A172 (cell line): ENCODE measurements at regions not wholly inside any gene's neighbourhood (a gene's known extent, or its start where the extent isn't known, plus 50 kb on each side); places are given as distances from the start of the nearest gene placed in this dataset.
"Not testable (repeated sequence)": the region's sequence is repeated elsewhere in the genome, so short reads cannot be mapped to it uniquely, and the experiment has no call there.

ENCODE experiments used
- DNase-seq: peaks from one replicate; pipeline ENCODE4 v3.0.0-alpha.2; 2015; ENCODE audit warnings: low spot score

DNA sequence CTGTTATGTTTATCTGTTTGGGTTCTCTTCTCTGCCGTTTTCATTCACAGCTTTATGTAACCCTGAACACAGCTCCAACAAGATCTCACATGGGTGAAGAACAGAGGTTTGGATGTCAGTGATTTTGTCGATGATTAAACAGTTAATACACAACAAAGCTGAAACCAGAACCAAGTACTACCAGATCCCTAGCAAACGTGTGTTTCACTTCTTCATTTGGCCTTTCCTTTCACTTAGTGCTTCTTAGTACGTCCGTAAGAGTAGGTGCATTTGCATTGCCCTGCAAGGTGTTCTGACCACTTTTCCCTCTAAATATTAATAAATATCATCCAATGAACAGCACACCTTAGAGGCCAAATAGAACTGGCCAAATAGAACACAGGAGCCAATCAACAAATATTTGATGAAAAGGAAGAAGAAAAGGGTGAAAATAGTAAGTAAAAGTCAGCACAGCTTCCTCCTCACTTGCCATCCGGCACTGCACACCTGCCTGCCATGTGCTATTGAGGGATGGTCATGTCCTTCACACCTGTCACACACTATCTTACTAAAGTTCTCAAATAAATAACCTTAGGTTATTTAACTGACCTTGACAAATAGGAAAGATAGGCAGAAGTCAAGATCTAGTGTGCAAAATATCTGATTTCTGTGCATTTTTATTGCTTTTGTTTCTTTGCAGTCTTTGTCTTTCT is 252.6 kb upstream of the ANKRD30A start:
- DNase-seq: no peak

DNA sequence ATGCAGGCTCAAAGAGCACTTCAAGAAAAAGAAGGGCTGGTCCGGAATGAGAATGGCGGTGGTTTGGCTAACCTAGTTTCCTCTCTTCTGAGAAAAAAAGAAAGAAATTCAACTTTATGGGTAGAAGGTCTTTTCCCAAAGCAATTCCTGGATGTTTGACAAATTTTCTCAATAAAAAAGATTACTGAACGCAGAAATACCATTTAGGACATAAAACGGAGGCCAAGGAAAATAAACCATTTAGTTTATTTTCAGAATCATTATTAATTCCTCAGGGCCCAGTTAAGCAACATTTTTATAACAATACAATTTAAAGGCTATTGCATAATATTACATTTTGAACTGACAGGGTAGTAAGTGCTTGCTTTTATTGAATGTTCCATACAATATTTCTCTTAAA is 284.6 kb upstream of the ANKRD30A start:
- DNase-seq: no peak

DNA sequence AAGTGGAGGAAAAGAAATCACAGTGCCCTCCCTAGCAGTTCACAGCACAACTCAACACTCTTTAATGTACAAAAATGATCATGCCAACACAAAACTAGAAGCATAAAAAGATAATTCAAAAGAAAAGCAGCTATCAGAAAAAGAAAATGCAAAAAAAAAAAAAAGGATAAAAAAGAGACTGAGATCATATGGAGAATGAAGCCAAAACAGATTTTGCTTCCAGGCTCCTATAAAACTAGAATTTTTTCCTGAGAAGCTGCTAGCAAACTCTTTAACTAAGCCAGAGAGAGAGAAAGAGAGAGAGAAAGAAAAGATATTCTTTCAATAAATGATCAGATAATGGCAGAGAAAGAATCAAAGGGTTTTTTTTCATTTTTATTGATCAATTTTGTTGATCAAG is 288.0 kb upstream of the ANKRD30A start:
- no peak for DNase-seq

DNA sequence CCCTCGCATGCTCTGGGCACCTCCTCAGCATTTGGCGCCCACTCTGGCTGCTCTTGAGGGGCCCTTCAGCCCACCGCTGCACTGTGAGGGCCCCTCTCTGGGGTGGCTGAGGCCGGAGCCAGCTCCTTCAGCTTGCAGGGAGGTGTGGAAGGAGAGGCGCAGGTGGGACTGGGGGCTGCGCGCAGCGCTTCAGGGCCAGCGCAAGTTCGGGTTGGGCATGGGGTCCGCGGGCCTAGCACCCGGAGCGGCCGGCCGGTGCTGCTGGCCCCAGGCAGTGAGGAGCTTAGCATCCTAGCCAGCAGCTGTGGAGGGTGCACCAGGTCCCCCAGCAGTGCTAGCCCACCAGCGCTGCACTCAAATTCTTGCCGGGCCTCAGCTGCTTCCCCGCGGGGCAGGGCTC is 305.6 kb upstream of the ANKRD30A start:
- no peak for DNase-seq

DNA sequence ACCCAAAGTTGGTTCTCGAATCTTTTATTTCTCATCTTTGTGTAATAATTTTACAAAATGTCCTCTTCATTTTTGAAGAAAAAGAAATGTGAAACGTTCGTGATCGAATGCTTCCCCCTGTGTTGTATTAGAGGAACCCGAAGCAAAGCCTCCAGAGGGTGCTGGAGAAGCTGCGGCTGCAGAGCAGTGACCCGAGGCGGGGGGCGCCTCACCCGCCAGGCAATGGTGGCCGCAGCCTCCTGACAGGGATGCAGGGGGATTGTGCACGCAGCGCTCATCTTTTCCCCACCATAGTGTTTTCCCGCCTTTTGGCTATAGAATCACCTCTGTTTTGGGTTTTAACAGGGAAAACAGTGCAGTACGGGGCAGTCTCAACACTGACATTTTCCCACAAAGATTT is 307.5 kb upstream of the ANKRD30A start:
- no peak for DNase-seq

DNA sequence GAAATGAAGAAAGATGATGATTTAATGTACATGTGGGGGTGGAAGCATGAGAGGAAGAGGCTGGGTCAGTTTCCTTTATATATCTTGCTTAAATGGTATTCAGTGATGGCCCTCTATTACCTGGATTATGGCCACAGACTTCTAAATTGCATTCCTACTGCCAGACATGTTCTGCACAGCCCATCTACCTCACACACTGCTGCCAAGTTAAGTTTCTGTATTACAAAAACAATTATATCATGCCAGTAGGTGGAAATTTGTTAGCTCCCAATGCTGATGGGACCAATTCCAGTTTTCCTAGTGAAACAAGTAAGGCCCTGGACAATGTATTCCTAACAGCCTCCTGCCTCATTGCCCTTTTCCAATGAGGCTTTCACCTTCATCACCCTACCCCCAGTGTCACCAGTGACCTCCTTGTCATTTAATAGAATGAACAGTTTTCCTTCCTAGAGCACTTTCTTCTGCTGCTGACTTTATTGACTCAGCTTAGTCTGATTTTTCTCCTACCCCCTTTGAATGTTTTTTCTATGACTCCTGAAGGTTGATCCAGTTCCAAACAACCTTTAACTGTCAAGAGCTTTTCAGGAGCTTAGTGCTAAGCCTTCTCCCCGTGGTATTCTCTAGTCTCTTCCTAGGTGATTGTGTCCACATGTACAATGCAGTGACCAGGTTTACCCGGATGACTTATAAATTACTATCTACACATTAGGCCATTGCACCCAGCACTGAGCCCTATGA is 316.6 kb upstream of the ANKRD30A start:
- DNase-seq: no peak

DNA sequence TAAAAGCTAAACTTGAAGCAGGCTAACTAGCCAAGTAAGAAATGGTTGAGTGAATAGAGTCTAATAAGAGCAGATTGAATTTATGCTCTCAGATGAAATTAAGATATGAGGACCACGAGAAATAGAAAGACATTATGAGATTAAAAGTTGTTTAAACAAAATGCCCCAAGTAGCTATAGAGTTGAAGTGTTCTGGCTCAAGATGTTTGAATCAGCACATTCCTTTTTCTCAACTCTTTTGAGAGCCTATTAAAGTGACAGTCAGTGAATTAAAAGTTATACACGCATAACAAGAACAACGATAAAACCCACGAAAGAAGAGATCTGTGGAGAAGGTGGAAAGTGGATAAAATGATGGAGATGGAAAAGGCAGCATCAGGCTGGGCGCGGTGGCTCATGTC is 322.2 kb upstream of the ANKRD30A start:
- DNase-seq: no peak

DNA sequence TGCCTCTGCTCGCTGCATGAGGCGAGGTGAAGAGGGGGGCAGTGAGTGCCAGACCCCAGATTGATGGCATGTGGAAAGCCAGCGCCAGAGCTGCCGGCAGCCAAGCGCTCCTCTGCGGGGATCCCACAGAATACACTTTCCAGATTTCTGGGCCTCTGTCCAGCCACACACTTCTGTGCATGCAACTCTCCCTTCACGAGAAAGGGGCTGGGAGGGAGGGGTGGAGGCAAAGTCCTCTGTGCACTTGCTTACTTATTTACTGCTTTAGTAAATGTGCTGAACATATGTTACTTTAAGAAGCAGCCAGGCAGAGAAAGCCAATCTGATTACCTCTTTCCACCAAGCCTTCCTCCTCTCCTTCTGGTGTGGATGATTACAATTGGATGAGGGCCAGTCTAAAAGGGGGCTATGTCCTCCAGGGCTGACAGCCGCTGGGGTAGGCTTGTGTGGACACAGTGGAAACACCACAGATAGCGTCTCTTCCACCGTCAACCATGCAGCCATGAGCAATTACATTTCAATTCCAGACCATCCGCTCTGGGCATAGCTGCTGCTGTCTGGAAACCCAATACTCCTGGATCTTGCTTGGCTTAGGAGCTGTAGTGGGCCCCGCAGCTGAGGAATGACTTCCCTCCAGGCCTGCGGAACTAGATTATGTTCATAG is 322.8 kb upstream of the ANKRD30A start:
- no peak for DNase-seq

DNA sequence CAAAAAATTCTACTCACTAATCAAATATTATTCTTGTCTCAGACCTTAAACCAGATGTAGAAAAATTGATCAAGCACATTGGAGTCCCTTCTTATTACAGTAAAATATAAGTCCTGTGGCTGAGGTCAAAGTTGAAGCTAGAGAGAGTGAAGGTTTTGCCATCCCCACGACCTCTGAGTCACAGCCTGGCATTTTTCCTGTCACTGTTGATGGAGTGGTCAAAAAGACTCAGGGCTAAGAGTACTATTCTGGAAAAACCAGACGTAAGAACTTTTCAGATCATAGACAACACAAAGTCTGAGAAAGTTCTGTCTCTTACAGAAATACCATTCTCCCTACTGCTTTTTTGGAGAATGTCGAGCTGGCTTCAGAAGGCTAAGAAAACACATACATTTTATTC is 323.7 kb upstream of the ANKRD30A start:
- DNase-seq: no peak

DNA sequence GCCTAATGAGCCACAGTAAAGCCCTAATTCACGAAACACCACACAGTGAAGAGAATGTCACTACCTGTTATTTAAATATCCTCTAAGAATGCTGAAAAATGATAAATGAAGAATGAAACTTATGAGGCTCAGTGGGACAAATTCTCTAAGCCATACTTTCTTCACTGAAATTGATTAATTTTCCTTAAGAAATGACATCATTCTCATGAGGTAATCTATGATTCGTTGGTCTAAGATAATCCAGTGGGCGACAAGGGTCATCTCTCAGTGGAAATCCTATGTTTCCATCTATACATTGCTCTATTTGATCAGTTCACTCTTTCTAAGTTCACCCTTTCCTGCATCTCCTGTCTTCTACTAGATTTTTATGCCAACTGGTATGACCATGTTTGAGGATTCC is 330.4 kb upstream of the ANKRD30A start:
- no peak for DNase-seq

DNA sequence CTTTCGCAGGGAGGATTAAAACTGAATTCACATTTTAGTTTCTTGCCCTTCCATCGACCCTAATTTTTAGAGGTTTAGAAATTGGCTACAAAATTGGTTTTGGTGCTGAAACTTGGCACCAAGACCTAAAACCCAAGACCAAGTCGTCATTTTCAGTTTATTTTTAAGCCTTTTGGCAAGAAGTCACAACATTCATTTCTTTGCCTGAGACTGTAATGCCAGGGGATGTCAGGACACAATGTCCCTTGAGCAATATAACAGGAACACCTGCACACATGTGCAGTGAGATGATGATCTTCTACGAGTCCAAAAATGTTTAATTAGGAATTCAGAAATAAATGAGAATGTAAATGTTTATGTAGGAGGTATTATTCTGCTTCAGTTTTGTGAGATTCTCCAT is 335.4 kb upstream of the ANKRD30A start:
- DNase-seq: no peak

DNA sequence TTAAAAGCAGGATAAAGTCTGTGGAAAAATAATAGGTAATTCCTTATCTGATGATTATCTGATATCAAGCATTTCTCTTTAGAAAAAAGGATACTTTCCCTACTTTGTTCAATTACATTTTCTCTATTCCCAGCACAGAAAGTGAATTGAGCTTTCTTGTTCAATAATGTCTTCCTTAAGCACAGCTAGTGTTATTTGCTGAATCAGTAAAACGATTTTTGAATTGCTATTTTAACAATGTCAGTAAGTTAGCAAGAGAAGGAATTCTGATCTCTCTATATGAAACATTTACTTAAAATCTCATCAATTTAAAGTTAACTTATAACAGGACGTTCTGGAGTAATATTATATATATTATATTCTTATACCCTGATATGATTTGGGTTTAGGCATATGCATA is 337.2 kb upstream of the ANKRD30A start:
- no peak for DNase-seq

DNA sequence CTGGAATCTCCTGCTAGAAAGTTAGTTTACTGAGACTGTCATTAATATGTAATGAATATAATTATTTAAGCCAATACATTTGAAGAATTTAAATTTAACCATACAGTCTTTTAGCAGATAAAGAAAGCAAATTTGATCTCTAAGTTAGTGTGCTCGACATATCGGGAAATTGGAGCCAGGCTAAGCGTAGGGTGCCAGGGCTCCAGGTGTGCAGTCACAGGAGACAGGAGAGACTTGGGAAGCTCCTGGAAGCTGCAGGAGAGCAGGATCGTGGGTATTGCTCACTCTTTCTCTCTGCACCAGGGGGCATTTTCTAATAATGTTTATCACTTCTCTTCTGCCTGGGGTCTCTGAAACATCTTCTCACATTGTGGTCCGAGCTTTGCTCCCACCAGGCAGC is 342.0 kb upstream of the ANKRD30A start:
- no peak for DNase-seq

DNA sequence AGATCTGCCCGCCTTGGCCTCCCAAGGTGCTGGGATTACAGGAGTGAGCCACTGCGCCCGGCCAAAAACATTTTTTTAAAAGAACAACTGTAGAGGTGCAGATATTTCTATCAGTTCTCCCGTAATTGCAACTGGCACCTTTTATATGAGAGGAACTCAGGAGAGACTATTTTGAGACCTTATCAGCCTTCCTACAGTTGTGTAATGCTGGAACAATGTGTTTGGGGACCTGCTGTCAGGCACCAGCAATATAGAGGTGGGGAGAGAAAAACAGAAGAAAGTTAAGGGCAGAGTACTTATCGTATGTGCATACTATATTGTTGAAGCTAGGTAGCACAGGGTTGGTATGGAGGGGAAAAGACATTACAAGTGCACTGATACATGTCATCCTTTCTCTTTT is 343.8 kb upstream of the ANKRD30A start:
- no peak for DNase-seq

DNA sequence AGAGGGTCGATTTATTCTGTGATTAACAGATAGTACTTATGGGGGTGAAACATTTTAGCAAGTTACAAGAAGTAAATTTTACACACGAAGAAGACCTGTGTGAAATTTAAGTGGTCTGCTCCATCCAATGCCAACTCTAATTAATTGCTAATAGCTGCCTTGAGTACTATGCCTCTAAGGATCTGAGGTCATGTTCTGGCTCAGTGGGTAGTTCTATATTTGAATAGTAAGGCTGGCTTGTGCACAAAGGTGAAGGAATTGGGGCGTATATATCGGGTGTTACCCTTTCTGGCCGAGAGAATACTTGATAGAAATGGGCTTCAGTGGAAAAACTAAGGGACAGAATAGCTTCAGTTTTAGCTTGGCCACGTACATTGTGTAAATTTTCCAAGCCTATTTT is 345.2 kb upstream of the ANKRD30A start:
- no peak for DNase-seq

DNA sequence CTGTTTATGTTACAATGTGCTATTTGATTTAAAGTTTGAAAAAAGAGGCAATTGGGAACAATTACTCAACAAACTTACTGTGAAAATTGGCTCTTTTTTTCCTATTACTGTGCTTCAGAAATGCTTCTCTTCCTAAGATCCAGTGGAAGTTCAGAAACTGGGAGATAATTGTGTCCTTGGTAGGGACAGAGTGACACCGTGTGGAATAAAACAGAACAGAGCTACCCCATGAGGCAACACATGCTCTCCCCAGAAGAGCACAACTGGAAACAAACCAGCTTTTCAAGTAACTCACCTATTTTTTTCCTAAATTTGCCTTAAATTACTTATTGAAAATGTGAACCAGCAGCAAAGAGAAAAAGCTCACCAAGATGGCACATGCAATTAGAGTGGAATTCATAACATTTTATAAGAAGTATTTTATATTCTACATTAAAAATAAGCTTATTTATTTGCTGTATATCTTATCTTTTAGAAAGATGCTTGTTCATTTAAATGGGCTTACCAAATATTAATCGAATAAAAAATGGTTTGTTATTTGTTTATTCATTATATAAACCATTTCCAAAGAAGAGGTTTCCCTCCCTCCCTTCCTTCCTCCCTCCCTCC is 346.1 kb upstream of the ANKRD30A start:
- peak; percentile 66 for DNase-seq

DNA sequence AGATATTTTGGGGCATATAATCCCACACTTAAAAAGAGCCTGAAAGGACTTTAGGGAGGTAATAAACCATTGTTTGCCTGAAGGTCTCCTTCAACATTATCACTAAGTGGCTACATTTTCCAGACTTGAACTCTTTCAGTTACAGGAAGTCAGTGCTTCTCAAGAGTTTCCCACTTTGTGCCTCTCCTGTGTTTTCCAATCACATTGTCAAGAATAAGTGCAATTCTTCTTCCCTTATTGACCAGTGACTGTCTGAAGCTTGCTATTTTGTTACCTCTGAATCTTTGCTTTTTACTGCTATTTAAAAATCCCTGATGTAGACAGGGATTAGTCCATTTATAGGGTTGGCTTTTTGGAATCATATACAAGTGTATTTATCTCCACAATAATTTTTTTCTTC is 346.7 kb upstream of the ANKRD30A start:
- DNase-seq: no peak

DNA sequence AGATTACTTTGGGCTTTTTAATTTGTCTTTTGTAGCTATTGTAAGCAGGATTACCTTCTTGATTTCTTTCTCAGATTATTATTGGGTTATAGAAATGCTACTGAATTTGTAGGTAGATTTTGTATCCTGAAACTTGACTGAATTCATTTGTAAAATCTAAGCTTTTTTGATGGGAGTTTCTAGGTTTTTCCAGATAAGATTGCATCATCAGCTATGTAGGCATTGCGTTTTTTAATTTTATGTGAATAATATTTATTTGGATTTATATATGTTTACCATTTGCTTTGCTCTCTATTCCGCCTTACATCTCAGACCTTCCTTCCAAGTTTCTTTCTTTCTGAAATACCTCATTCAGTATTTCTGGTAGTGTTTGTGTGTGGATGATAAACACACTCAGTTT is 351.7 kb upstream of the ANKRD30A start:
- DNase-seq: no peak

DNA sequence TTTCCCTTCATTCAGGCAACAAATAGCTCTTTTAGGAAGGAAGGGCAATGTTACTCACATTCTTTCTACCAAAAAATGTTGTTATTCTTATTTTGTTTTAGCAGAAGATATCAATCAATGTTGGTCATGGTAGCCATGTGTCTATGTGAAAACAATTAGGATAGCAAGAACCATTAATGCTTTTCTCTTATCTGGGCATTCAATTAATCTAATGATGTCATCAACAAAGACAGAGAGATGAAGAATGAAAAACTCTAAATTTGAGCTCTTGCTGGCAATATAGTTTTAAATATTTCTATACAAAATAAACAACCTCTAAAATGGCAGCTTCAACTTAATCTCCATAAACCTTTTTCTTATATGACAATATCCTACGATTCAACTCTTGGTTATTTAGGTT is 353.7 kb upstream of the ANKRD30A start:
- no peak for DNase-seq

DNA sequence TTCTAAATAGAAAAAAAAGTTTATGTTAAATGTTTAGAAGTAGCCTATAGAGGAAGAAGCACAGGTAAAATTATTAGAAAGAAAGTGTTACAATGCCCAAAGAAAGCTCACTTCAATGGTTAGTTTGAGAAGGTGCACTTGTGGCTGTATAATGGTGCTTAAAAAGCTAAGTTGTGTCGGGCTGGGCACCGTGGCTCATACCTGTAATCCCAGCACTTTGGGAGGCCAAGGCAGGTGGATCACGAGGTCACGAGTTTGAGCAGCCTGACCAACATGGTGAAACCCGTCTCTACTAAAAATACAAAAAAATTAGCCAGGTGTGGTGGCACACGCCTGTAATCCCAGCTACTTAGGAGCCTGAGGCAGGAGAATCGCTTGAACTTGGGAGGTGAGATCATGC is 355.7 kb upstream of the ANKRD30A start:
- DNase-seq: not testable (repeated sequence)

DNA sequence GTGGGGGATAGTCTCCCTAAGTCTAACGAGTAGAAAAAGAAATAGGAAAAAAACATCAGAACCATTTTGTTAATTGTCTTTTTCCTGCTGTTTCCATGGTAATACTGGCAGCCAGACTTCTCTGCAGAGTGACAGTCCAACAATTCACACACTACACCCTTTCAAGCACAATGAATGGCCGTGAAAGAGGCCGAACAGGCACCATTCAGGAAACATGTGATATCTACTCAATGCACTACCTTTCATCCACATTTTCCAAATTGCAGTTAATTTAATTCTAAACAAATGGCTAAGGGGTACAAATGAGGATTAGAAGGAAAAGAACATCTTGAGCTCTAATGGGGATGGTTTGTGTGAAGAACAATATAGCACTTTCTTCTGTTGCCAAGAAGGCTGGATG is 358.5 kb upstream of the ANKRD30A start:
- DNase-seq: no peak

DNA sequence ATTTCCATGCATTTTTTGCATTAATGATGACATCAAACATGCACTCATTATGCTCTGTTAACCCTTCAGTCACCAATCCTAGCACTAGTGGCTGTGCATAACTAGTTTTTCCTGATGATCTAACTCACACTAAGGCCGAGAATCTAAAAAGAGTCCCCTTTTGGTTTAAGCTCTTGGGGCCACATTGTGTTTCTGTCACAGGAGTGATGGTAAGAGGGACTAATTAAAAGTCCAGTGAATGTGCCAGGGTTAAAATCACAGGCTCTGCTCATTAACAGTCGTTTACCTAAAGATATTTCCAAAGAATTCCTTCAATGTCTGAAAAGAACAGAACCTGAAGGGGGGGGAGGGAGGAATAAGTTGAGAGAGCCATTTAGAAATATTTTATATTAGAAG is 359.0 kb upstream of the ANKRD30A start:
- DNase-seq: no peak
